WTC11 (cell line): ENCODE measurements at regions not wholly inside any gene's neighbourhood (a gene's known extent, or its start where the extent isn't known, plus 50 kb on each side); places are given as distances from the start of the nearest gene placed in this dataset.

Source experiments
- ATAC-seq: fragments of 200-7000 bp; cut with Tn5 transposase; 2 replicates; pipeline ENCODE4 v1.10.0; 2021; ENCODE audit warnings: mild to moderate bottlenecking, moderate library complexity
- CTCF ChIA-PET: fragments of 300-600 bp; sonication (Branson Sonifier 250); formaldehyde crosslinking; loops from one replicate; lab custom pipeline; 2021; ENCODE audit warnings: antibody characterized with exemption; lab: Charles Lee
- POLR2A ChIA-PET: fragments of 350-600 bp; sonication (Branson Sonifier 250); formaldehyde crosslinking; loops from one replicate; lab custom pipeline; 2021; ENCODE audit warnings: antibody characterized with exemption; lab: Charles Lee
- DNase-seq: peaks from one replicate; pipeline ENCODE4 v3.0.0; 2021; ENCODE audit warnings: low spot score
- H3K27ac Mint-ChIP-seq: 2 replicates; pipeline ENCODE4 v1.8.0; 2021; ENCODE audit warnings: mixed read lengths
- H3K27me3 Mint-ChIP-seq: 2 replicates; pipeline ENCODE4 v1.8.0; 2021; ENCODE audit warnings: low read depth, mild to moderate bottlenecking, moderate library complexity, mixed read lengths
- H3K36me3 Mint-ChIP-seq: 2 replicates; pipeline ENCODE4 v1.8.0; 2021; ENCODE audit warnings: mixed read lengths
- H3K4me1 Mint-ChIP-seq: 2 replicates; pipeline ENCODE4 v1.8.0; 2022; ENCODE audit warnings: mixed read lengths
- H3K4me3 Mint-ChIP-seq: 2 replicates; pipeline ENCODE4 v1.8.0; 2021; ENCODE audit warnings: mild to moderate bottlenecking, moderate library complexity, mixed read lengths
- H3K9me3 Mint-ChIP-seq: 2 replicates; pipeline ENCODE4 v1.8.0; 2021; ENCODE audit warnings: mixed read lengths
- ELF4 ChIP-seq: sonication (generic); formaldehyde crosslinking; IDR thresholded peaks from 2 replicates; pipeline ENCODE4 v1.8.1; 2022; ENCODE audit warnings: low read depth, mild to moderate bottlenecking, moderate library complexity, missing genetic modification reagents
- FOXP1 ChIP-seq: sonication (generic); formaldehyde crosslinking; IDR thresholded peaks from 2 replicates; pipeline ENCODE4 v1.8.0; 2022; ENCODE audit warnings: missing genetic modification reagents, mild to moderate bottlenecking, moderate library complexity, borderline replicate concordance
- JUN ChIP-seq: sonication (generic); formaldehyde crosslinking; IDR thresholded peaks from 2 replicates; pipeline ENCODE4 v1.8.0; 2023; ENCODE audit warnings: mild to moderate bottlenecking, missing genetic modification reagents
- NR2C2 ChIP-seq: sonication (generic); formaldehyde crosslinking; IDR thresholded peaks from 2 replicates; pipeline ENCODE4 v1.8.0; 2022; ENCODE audit warnings: mild to moderate bottlenecking, missing genetic modification reagents
- NR3C1 ChIP-seq: sonication (generic); formaldehyde crosslinking; conservative IDR thresholded peaks from 2 replicates; pipeline ENCODE4 v1.8.1; 2023; ENCODE audit warnings: low read depth, mild to moderate bottlenecking, missing genetic modification reagents
- PRRX2 ChIP-seq: fragments of 250-450 bp; sonication (Bioruptor Pico); IDR thresholded peaks from 2 replicates; pipeline ENCODE4 v1.8.0; 2021; ENCODE audit warnings: mild to moderate bottlenecking
- TP53 ChIP-seq: sonication (generic); formaldehyde crosslinking; IDR thresholded peaks from 2 replicates; pipeline ENCODE4 v1.8.1; 2023; ENCODE audit warnings: mild to moderate bottlenecking, missing genetic modification reagents
- ZNF232 ChIP-seq: sonication (generic); formaldehyde crosslinking; IDR thresholded peaks from 2 replicates; pipeline ENCODE4 v1.8.0; 2022; ENCODE audit warnings: mild to moderate bottlenecking, missing genetic modification reagents
- ZNF317 ChIP-seq: sonication (generic); formaldehyde crosslinking; IDR thresholded peaks from 2 replicates; pipeline ENCODE4 v1.8.1; 2023; ENCODE audit warnings: low read depth, mild to moderate bottlenecking, moderate library complexity, missing genetic modification reagents, borderline replicate concordance
- ZNF671 ChIP-seq: fragments of 250-450 bp; sonication (Bioruptor Pico); IDR thresholded peaks from 2 replicates; pipeline ENCODE4 v1.8.0; 2021; ENCODE audit warnings: mild to moderate bottlenecking
- TF ChIP-seq, protein P1 (sequence below): fragments of 250-450 bp; sonication (Bioruptor Pico); IDR thresholded peaks from 2 replicates; pipeline ENCODE4 v1.9.0; 2021; ENCODE audit warnings: mild to moderate bottlenecking
- TF ChIP-seq, protein P2 (sequence below): fragments of 250-450 bp; sonication (Bioruptor Pico); IDR thresholded peaks from 2 replicates; pipeline ENCODE4 v1.9.0; 2021; ENCODE audit warnings: mild to moderate bottlenecking
- TF ChIP-seq, protein P3 (sequence below): sonication (generic); formaldehyde crosslinking; IDR thresholded peaks from 2 replicates; pipeline ENCODE4 v1.8.1; 2022; ENCODE audit warnings: mild to moderate bottlenecking, missing genetic modification reagents, moderate library complexity, borderline replicate concordance
- TF ChIP-seq, protein P4 (sequence below): sonication (generic); formaldehyde crosslinking; IDR thresholded peaks from 2 replicates; pipeline ENCODE4 v1.8.1; 2022; ENCODE audit warnings: missing genetic modification reagents, borderline replicate concordance
- TF ChIP-seq, protein P5 (sequence below): sonication (generic); formaldehyde crosslinking; IDR thresholded peaks from 2 replicates; pipeline ENCODE4 v1.8.1; 2023; ENCODE audit warnings: mild to moderate bottlenecking, missing genetic modification reagents, moderate library complexity
- TF ChIP-seq, protein P6 (sequence below): sonication (generic); formaldehyde crosslinking; IDR thresholded peaks from 2 replicates; pipeline ENCODE4 v1.8.1; 2023; ENCODE audit warnings: mild to moderate bottlenecking, missing genetic modification reagents, moderate library complexity

DNA sequence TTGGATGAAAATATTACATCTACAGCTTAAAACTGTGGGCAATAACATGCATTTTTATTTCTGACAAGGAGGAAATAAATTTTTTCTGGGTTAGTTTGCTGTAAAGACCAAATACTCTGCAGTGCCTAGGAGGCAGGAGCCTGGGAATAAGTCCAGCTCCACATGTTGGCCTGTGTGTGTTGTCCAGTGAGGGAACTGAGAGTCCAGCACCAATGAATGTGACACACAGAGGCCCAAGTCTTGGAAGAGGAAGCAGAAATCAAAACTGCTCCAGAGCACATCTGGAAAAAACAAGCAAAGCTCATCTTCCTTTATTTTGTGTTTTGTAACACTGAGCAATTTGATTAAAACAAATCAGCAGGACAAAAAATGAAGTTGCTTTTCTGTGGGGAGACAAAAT, 63.1 kb upstream of the KLHL14 start (continued):
- no peak for TF ChIP-seq NR2C2
- TF ChIP-seq, protein P1, sequence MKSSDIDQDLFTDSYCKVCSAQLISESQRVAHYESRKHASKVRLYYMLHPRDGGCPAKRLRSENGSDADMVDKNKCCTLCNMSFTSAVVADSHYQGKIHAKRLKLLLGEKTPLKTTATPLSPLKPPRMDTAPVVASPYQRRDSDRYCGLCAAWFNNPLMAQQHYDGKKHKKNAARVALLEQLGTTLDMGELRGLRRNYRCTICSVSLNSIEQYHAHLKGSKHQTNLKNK (CRISPR knock-in tag), result no peak
- TF ChIP-seq JUN (CRISPR knock-in tag), result no peak
- TF ChIP-seq, protein P2, sequence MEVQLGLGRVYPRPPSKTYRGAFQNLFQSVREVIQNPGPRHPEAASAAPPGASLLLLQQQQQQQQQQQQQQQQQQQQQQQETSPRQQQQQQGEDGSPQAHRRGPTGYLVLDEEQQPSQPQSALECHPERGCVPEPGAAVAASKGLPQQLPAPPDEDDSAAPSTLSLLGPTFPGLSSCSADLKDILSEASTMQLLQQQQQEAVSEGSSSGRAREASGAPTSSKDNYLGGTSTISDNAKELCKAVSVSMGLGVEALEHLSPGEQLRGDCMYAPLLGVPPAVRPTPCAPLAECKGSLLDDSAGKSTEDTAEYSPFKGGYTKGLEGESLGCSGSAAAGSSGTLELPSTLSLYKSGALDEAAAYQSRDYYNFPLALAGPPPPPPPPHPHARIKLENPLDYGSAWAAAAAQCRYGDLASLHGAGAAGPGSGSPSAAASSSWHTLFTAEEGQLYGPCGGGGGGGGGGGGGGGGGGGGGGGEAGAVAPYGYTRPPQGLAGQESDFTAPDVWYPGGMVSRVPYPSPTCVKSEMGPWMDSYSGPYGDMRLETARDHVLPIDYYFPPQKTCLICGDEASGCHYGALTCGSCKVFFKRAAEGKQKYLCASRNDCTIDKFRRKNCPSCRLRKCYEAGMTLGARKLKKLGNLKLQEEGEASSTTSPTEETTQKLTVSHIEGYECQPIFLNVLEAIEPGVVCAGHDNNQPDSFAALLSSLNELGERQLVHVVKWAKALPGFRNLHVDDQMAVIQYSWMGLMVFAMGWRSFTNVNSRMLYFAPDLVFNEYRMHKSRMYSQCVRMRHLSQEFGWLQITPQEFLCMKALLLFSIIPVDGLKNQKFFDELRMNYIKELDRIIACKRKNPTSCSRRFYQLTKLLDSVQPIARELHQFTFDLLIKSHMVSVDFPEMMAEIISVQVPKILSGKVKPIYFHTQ (CRISPR knock-in tag), result no peak
- TF ChIP-seq, protein P3, sequence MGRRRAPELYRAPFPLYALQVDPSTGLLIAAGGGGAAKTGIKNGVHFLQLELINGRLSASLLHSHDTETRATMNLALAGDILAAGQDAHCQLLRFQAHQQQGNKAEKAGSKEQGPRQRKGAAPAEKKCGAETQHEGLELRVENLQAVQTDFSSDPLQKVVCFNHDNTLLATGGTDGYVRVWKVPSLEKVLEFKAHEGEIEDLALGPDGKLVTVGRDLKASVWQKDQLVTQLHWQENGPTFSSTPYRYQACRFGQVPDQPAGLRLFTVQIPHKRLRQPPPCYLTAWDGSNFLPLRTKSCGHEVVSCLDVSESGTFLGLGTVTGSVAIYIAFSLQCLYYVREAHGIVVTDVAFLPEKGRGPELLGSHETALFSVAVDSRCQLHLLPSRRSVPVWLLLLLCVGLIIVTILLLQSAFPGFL (CRISPR knock-in tag), result no peak
- no peak for TF ChIP-seq PRRX2 (CRISPR knock-in tag)
- TF ChIP-seq TP53 (CRISPR knock-in tag), result no peak
- no peak for TF ChIP-seq FOXP1 (CRISPR knock-in tag)
- TF ChIP-seq, protein P4, sequence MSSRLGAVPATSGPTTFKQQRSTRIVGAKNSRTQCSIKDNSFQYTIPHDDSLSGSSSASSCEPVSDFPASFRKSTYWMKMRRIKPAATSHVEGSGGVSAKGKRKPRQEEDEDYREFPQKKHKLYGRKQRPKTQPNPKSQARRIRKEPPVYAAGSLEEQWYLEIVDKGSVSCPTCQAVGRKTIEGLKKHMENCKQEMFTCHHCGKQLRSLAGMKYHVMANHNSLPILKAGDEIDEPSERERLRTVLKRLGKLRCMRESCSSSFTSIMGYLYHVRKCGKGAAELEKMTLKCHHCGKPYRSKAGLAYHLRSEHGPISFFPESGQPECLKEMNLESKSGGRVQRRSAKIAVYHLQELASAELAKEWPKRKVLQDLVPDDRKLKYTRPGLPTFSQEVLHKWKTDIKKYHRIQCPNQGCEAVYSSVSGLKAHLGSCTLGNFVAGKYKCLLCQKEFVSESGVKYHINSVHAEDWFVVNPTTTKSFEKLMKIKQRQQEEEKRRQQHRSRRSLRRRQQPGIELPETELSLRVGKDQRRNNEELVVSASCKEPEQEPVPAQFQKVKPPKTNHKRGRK (CRISPR knock-in tag), result no peak
- TF ChIP-seq, protein P5, sequence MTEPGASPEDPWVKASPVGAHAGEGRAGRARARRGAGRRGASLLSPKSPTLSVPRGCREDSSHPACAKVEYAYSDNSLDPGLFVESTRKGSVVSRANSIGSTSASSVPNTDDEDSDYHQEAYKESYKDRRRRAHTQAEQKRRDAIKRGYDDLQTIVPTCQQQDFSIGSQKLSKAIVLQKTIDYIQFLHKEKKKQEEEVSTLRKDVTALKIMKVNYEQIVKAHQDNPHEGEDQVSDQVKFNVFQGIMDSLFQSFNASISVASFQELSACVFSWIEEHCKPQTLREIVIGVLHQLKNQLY (CRISPR knock-in tag), result no peak
- no peak for TF ChIP-seq NR3C1
- no peak for TF ChIP-seq ZNF671 (CRISPR knock-in tag)
- no peak for TF ChIP-seq ZNF232
- TF ChIP-seq ELF4 (CRISPR knock-in tag), result no peak

DNA sequence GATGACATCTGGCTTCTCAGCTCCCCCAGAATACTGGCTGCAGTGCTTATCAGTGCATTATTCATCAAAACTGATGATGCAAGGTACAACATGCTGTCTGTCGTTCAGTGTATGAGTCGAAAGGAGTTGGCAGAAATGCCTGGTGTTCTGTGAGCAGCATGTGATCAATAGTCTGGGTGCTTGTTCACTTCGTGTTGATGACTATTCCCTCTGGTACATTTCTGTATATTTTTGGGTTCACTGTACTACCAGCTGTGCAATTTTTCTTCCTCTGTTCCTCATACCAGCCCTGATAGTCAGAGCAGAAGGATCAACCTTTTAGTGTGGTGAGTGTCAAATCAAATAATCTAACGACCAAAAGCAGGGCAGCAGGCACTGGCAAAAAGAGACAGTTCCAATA, 59.0 kb upstream of the KLHL14 start:
- no peaks in the 10 kb centered on the region for H3K4me1 Mint-ChIP-seq
- ChIA-PET CTCF (interaction anchor here (0.9 kb wide), 1 partner anchor 62 kb away, joined by 3 read pairs; no protein-coding TSS in a partner anchor), POLR2A (no interaction called here)
- no peaks in the 10 kb centered on the region for H3K36me3 Mint-ChIP-seq
- DNase-seq (no peak), ATAC-seq (no peak)
- no peaks in the 10 kb centered on the region; the same call in 1 of the 2 replicates for H3K27me3 Mint-ChIP-seq
- peaks cover 16% of the 10 kb centered on the region for H3K9me3 Mint-ChIP-seq
- H3K4me3 Mint-ChIP-seq, result no peak overlapping the region
- H3K27ac Mint-ChIP-seq, result no peak overlapping the region
- TF ChIP-seq, protein P6, sequence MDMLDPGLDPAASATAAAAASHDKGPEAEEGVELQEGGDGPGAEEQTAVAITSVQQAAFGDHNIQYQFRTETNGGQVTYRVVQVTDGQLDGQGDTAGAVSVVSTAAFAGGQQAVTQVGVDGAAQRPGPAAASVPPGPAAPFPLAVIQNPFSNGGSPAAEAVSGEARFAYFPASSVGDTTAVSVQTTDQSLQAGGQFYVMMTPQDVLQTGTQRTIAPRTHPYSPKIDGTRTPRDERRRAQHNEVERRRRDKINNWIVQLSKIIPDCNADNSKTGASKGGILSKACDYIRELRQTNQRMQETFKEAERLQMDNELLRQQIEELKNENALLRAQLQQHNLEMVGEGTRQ (CRISPR knock-in tag), result no peak
- TF ChIP-seq, protein P4 (CRISPR knock-in tag), result no peak
- TF ChIP-seq ZNF317 (CRISPR knock-in tag), result no peak
